VCaP (cell line): ENCODE measurements at regions not wholly inside any gene's neighbourhood (a gene's known extent, or its start where the extent isn't known, plus 50 kb on each side); places are given as distances from the start of the nearest gene placed in this dataset.

ENCODE experiments used
- H3K27ac ChIP-seq: fragments of 450-650 bp; 2 replicates; pipeline ENCODE4 v1.5.1; 2017
- CTCF ChIP-seq: fragments of 450-650 bp; conservative IDR thresholded peaks from 2 replicates; pipeline ENCODE4 v1.5.1; 2017; ENCODE audit warnings: mild to moderate bottlenecking, moderate library complexity

- no peak overlapping the region for H3K27ac ChIP-seq
- no peak for TF ChIP-seq CTCF
These were observed 266.8 kb upstream of the GPC6 start for GRCh38 chr13:92959790-92960189.

- H3K27ac ChIP-seq: no peak overlapping the region
- TF ChIP-seq CTCF: no peak
These were observed 263.6 kb upstream of the GPC6 start for GRCh38 chr13:92963029-92963428.

- H3K27ac ChIP-seq: no peak overlapping the region
- TF ChIP-seq CTCF: no peak
These were observed 260.3 kb upstream of the GPC6 start for GRCh38 chr13:92966341-92966740.

- no peak overlapping the region for H3K27ac ChIP-seq
- TF ChIP-seq CTCF: no peak
These were observed 259.7 kb upstream of the GPC6 start for GRCh38 chr13:92966900-92967299.

GRCh38 chr13:92967923-92968322, 258.7 kb upstream of the GPC6 start:
- no peak overlapping the region for H3K27ac ChIP-seq
- peak; percentile 78 for TF ChIP-seq CTCF

DNA sequence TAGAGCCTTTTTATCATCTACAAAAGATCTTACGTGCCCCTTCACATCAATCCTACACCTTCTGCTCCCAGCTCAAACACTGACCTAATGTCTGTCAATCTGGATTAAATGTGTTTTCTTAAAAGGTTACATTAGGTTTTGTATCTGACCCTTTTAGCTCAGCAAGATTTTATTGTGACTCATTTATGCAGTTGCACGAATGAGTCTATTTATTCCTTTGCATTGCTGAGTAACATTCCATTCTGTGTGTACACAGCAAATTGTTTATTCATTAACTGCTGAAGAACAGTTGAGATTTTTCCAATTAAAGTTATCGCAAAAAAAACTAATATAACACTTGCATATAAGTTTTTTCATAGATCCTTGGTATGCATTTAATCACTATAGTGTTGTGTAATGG, 253.9 kb upstream of the GPC6 start:
- no peak for TF ChIP-seq CTCF

GRCh38 chr13:92974905-92975429, 251.6 kb upstream of the GPC6 start:
- TF ChIP-seq CTCF: no peak
- no peak overlapping the region for H3K27ac ChIP-seq

More for the DNA sequence above, 253.9 kb upstream of the GPC6 start:
- H3K27ac ChIP-seq: no peak overlapping the region
